ENCODE measurements at regions not wholly inside any gene's neighbourhood (a gene's known extent, or its start where the extent isn't known, plus 50 kb on each side); places are given as distances from the start of the nearest gene placed in this dataset.
A peak's percentile ranks its signal among the peaks of the same experiment; 100 is the strongest.
"Not testable (repeated sequence)": the region's sequence is repeated elsewhere in the genome, so short reads cannot be mapped to it uniquely, and the experiment has no call there.

DNA sequence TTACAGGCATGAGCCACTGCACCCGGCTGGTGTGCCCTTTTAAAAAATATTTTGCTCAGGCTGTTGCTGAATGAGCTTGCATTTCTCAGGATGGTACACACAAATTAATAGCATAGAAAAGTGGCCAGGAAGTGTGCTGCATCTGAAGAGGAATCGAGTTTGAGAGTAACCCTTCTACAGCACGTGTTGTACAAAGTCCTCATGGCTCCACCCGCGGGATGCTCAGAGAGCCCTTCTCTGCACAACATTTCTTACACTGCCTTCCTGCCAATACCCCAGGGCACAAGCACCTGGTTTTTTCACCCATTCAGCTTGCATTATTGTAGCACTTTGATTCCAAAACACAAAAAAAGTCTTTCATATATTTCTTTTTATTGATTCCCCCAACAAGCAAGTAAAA lies 90.1 kb upstream of the NEDD4L start:
- no peak for DNase-seq (ENCODE audit: low spot score)

DNA sequence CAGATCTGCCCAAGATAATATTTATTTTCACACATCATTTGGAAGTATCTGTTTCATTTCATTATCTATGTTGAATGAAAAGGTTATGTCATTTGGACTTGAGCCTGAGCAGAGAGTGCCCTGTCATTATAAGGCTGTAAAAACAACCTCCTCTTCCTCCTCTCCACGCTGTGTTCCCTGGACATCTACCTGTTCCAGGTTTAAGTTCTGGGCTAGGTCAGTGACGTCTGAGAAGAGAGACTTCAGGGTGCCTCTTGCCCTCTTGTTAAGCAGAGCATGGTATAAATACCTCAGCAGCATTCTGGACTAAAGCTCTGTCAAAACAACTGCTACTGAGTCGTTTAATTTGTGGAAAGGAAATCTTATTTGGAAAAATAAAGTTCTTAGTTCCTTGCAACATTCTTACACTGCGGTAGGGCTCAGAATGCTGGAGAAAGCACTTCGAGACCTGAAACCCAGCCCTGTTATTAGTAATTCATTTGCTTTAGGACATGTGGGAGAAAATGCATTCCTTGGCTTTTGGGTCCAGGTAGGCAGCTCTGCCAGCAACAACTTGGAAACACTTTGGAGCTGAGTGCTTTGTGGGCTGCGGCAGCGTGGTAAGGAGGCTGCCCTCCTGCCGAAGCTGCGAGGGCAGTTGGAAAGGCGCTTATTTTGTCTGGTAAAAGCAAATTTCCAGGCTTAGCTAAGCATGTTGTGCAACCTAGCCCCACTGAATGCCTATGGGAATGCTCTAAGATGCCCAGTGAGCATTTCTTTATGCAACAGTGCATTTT lies 91.8 kb upstream of the NEDD4L start:
- DNase-seq (ENCODE audit: low spot score), result no peak

DNA sequence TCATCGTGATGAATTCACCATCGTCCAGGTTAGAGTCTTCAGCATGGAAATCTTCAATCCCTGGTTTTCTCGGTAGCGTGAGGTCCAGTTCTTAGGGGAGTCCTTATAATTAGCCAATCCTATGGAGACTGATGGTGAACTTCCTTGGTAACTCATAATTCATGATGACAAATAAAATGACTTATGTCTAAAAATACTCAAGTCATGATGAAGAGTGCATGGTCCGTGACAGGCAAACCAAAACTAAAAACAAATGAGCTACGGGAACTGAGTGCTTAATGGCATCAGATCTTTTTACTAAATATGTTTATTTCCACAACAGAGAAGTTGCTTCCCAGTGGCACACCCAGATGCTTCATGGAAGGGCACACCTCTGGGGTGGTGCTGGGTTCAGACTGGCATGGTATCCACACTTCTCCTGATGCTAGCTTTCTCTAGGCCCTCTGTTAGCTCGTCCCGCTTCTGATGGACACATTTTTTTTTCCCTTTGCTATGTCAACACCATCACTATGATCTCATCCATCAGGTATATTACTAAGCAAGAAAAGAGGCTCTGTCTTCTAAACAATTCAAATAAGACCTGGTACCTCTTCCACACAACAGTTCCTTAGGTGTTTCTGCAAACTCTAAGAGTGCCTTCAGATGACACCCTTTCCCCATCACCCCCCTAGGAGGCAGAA lies 92.8 kb upstream of the NEDD4L start:
- no peak for DNase-seq (ENCODE audit: low spot score)

DNA sequence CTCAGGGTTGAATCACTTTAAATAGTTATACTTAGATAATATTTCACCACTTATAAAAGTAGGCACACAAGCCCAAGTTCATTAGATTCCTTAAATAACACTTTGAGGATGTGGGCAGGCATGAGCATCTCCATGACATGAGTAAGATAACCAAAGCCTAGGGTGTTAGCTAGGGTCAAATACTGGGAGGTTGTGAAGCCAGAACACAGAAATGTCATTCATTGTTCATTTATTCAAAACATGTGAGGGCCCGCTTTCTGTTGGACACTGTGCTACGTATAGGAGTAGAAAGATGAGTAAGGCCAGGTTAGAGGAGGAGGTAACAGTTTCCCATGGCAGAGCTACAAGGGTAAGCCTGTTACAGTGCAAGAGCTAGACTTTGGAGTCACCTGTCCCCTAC lies 93.5 kb upstream of the NEDD4L start:
- DNase-seq (ENCODE audit: low spot score), result no peak

DNA sequence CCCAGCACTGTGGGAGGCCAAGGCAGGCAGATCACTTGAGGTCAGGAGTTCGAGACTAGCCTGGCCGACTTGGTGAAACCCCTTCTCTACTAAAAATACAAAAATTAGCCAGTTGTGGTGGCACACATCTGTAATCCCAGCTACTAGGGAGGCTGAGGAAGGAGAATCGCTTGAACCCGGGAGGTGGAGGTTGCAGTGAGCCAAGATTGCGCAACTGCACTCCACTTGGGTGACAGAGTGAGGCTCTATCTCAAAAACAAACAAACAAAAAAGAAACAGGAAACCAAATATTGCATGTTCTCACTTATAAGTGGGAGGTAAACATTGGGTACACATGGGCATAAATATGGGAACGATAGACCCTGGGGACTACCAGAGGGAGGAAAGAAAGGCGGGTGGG lies 94.7 kb upstream of the NEDD4L start:
- not testable (repeated sequence) for DNase-seq (ENCODE audit: low spot score)

DNA sequence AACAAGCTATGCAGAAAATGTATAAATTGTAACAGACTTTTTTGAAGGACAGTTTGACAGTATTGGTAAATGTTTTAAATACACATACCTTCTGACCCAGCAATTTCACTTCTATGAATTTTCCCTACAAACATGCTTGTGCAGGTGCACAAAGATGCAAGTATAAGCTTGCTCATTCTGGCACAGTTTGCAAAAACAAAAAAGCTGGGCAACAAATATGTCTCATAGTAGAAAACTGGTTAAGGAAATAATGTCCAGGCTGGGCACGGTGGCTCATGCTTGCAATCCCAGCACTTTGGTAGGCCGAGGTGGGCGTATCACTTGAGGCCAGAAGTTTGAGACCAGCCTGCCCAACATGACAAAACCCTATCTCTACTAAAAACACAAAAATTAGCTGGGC lies 96.9 kb upstream of the NEDD4L start:
- no peak for DNase-seq (ENCODE audit: low spot score)

GRCh38 chr18:57943723-57944122 lies 100.3 kb upstream of the NEDD4L start:
- DNase-seq (ENCODE audit: low spot score), result peak; percentile 63

- DNase-seq (ENCODE audit: low spot score), result no peak
Observed at GRCh38 chr18:57942493-57942892, 101.5 kb upstream of the NEDD4L start.

GRCh38 chr18:57941841-57942489 lies 102.1 kb upstream of the NEDD4L start:
- peak; percentile 28 for DNase-seq (ENCODE audit: low spot score)

DNA sequence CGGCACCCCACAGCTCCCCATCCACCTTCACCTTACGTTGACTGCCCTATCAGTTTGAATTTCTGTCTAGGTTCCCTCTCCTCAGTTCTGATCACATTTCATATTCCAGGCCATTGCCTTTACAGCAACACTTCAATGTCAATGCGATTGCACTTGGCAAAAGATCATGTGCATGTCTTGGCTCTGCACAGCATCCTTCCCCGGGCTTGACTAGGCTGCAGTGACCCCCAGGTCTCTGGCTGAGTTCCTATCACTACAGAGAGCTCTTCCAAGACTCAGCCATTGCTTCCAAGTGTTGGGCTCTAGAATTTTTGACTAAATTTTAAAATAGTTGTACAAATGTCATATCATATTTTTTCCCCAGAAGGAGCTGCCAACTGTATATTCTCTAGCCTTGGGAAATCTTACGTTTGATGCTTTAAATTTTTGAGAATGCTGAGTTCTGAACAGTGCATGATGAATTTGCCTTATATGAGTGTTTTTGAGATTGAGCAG lies 103.8 kb upstream of the NEDD4L start:
- DNase-seq (ENCODE audit: low spot score), result peak; percentile 69

- not testable (repeated sequence) for DNase-seq (ENCODE audit: low spot score)
Observed at GRCh38 chr18:57934375-57934774, 109.7 kb upstream of the NEDD4L start.

GRCh38 chr18:57931038-57931437 lies 113.0 kb upstream of the NEDD4L start:
- DNase-seq (ENCODE audit: low spot score), result no peak

DNA sequence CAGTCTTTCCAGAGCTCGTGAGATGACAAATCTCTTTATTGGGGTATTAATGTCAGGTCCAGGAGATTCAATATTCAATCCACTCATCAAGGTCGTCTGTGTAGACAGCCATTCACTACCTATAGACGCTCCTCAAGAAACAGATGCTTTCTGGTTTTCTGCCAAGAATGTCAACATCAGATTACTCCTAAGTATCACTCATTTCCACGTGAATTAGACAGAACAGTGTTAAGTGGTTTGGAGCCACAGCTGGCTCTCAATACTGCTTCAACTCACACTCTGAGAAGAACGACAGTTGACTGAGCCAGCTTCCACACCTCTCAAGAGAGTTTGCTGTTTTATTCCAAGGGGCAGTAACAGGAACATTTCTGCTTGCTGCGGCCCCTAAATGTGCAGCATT lies 113.5 kb upstream of the NEDD4L start:
- DNase-seq (ENCODE audit: low spot score), result no peak

GRCh38 chr18:57929922-57930321 lies 114.1 kb upstream of the NEDD4L start:
- DNase-seq (ENCODE audit: low spot score), result no peak

DNA sequence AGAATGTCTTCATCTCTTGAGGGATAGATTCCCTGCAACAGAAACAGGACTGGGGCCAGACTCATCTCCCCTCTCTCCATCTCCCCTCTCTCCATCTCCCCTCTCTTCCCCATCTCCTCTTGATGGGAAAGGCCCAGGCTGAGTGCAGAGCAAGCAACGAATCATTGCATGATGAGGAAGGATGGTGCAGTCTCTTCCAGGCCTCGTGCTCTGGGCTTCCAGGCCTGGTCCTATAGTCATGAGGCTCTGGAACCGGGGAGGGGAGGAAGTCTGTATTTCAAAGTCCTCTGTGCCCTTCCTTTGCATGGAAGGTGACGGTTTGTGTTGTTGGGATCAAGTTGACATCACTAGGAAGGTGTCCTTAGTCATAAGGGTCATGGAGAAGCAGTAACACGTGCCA lies 115.6 kb upstream of the NEDD4L start:
- no peak for DNase-seq (ENCODE audit: low spot score)

GRCh38 chr18:57927511-57927910 lies 116.5 kb upstream of the NEDD4L start:
- no peak for DNase-seq (ENCODE audit: low spot score)

- DNase-seq (ENCODE audit: low spot score), result no peak
Observed at GRCh38 chr18:57925706-57926105, 118.3 kb upstream of the NEDD4L start.

DNA sequence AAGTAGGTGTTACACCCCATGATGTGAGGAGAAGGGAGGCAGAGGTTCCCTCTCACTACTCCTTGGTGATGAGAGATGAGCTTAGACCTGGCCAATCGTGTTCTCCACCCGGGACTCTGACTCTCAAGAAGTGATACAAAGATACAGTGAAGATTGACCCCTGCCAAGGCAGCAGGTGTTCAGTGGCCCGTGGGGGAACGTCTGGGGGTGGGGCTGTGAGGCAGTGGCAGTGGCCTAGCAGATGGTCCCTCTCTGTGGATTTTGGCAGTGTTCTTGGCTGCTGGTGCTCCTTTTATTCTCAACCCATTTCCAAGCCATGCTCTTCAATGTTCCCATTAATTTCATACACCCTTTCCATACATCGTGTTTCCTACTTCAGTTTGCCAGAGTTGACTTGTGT lies 120.4 kb upstream of the NEDD4L start:
- DNase-seq (ENCODE audit: low spot score), result peak; percentile 80

DNA sequence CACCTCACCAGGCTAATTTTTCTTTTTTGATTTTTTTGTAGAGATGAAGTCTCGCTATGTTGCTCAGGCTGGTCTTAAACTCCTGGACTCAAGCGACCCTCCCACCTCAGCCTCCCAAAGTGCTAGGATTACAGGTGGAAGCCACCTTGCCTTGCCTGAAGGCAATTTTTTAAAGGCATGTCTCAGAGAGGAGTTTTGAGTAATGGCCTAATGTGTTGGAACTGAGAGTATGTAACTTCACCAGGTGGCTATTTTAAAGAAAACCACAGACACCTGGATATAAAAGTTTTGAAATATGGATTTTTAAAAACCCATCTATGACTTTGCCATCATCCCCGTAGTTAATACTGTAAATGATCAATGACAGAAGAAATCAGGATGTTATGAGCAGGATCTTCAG lies 119.8 kb upstream of the ATP8B1 start:
- DNase-seq (ENCODE audit: low spot score), result no peak

DNA sequence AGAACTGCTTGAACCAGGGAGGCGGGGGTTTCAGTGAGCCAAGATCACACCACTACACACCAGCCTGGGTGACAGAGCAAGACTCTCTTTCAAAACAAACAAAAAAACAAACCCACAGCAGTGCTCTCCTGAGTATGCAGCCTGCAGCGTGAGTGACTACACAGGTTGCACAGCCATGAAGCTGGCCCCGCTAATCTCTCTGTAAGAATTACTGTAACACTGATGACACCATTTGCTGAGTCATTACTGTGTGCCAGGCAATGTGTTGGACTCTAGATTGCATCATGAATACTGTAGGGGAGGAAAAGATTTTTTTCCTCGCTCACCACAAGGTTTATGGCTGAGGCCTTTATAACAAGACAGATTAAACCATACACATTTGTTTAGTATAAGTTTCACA lies 118.6 kb upstream of the ATP8B1 start:
- DNase-seq (ENCODE audit: low spot score), result no peak

GRCh38 chr18:57920036-57920435 lies 116.9 kb upstream of the ATP8B1 start:
- no peak for DNase-seq (ENCODE audit: low spot score)

GRCh38 chr18:57918601-57919000 lies 115.5 kb upstream of the ATP8B1 start:
- no peak for DNase-seq (ENCODE audit: low spot score)

GRCh38 chr18:57916684-57917083 lies 113.6 kb upstream of the ATP8B1 start:
- DNase-seq (ENCODE audit: low spot score), result no peak

Data from cerebellar cortex (tissue), 1 donor.